Endodermal cell (in vitro differentiated cells): ENCODE measurements at regions not wholly inside any gene's neighbourhood (a gene's known extent, or its start where the extent isn't known, plus 50 kb on each side); places are given as distances from the start of the nearest gene placed in this dataset.

Experiments
- DNase-seq: peaks from one replicate; pipeline ENCODE4 v3.0.0-alpha.2; 2017
- H3K27ac ChIP-seq: 2 replicates; pipeline ENCODE4 v1.5.1; 2013; ENCODE audit warnings: mild to moderate bottlenecking, low read depth, low read length, moderate library complexity
- H3K27me3 ChIP-seq: 2 replicates; pipeline ENCODE4 v1.6.1; 2013; ENCODE audit warnings: mild to moderate bottlenecking, low read length, moderate library complexity; ENCODE audit not compliant: insufficient read depth, control insufficient read depth, poor library complexity, severe bottlenecking
- H3K36me3 ChIP-seq: 2 replicates; pipeline ENCODE4 v1.7.0; 2013; ENCODE audit warnings: mild to moderate bottlenecking, low read length, moderate library complexity; ENCODE audit not compliant: control insufficient read depth, insufficient read depth
- H3K4me1 ChIP-seq: one replicate; pipeline ENCODE4 v1.7.0; 2013; ENCODE audit warnings: low read length; ENCODE audit not compliant: control insufficient read depth, insufficient read depth
- H3K4me3 ChIP-seq: 2 replicates; pipeline ENCODE4 v1.5.1; 2013; ENCODE audit warnings: mild to moderate bottlenecking, low read length, moderate library complexity
- H3K9ac ChIP-seq: 2 replicates; pipeline ENCODE4 v1.6.1; 2013; ENCODE audit warnings: mild to moderate bottlenecking, low read length, moderate library complexity; ENCODE audit not compliant: poor library complexity, severe bottlenecking; ENCODE audit errors: extremely low read depth
- H3K9me3 ChIP-seq: 2 replicates; pipeline ENCODE4 v1.6.1; 2013; ENCODE audit warnings: mild to moderate bottlenecking, low read length, moderate library complexity; ENCODE audit not compliant: control insufficient read depth
- H3K27ac Mint-ChIP-seq: 2 replicates; pipeline ENCODE4 v1.8.0; 2020; ENCODE audit warnings: mixed read lengths
- H3K27me3 Mint-ChIP-seq: 2 replicates; pipeline ENCODE4 v1.8.0; 2021; ENCODE audit warnings: mild to moderate bottlenecking, mixed read lengths; ENCODE audit not compliant: insufficient read depth
- H3K36me3 Mint-ChIP-seq: 2 replicates; pipeline ENCODE4 v1.8.0; 2020; ENCODE audit warnings: low read depth, mixed read lengths
- H3K4me1 Mint-ChIP-seq: 2 replicates; pipeline ENCODE4 v1.8.0; 2020; ENCODE audit warnings: mixed read lengths
- H3K4me3 Mint-ChIP-seq: 2 replicates; pipeline ENCODE4 v1.8.0; 2020; ENCODE audit warnings: mild to moderate bottlenecking, moderate library complexity, mixed read lengths
- H3K9me3 Mint-ChIP-seq: 2 replicates; pipeline ENCODE4 v1.8.0; 2020; ENCODE audit warnings: mild to moderate bottlenecking, mixed read lengths
- CTCF ChIP-seq: fragments of 200-600 bp; sonication (generic); conservative IDR thresholded peaks from 2 replicates; pipeline ENCODE4 v1.5.0; 2021; ENCODE audit warnings: antibody characterized with exemption, mild to moderate bottlenecking
- WGBS, 2 experiments: methylation state at CpG; one replicate each; pipeline versions ENCODE4 v1.1.5 to v1.1.7; 2013; ENCODE audit warnings: missing lambda C conversion rate in 2 of 2, mixed read lengths in 1 of 2; ENCODE audit not compliant: insufficient coverage in 1 of 2, insufficient read length in 1 of 2; 5-methylcytosine and 5-hydroxymethylcytosine counted together

GRCh38 chr10:125449571-125449970 lies 233.4 kb downstream of the TEX36 start:
- Mint-ChIP-seq H3K9me3 (no peaks in the 10 kb centered on the region), H3K27ac (no peak overlapping the region), H3K4me1 (no peaks in the 10 kb centered on the region), H3K36me3 (no peaks in the 10 kb centered on the region), H3K4me3 (no peak overlapping the region), H3K27me3 (no peaks in the 10 kb centered on the region)
- no peaks in the 10 kb centered on the region for H3K9me3 ChIP-seq
- WGBS, 2 experiments = 94 to 95% methylated on average over 8 to 9 of the region's 9 CpGs
- DNase-seq = no peak
- no peak overlapping the region for H3K9ac ChIP-seq
- no peaks in the 10 kb centered on the region for H3K27me3 ChIP-seq
- no peaks in the 10 kb centered on the region for H3K4me1 ChIP-seq
- no peak overlapping the region for H3K27ac ChIP-seq
- TF ChIP-seq CTCF = no peak
- H3K36me3 ChIP-seq = no peaks in the 10 kb centered on the region
- H3K4me3 ChIP-seq = no peak overlapping the region

GRCh38 chr10:125448596-125448995 lies 234.4 kb downstream of the TEX36 start:
- H3K27ac Mint-ChIP-seq = no peak overlapping the region
- H3K27ac ChIP-seq = no peak overlapping the region
- no peaks in the 10 kb centered on the region for H3K4me1 ChIP-seq
- no peaks in the 10 kb centered on the region for H3K9me3 ChIP-seq
- 41% methylated on average over 5 of the region's 5 CpGs; no CpG with 5 or more reads in 1 of the 2 experiments for WGBS, 2 experiments
- TF ChIP-seq CTCF = peak; percentile 88
- no peaks in the 10 kb centered on the region for H3K27me3 Mint-ChIP-seq
- H3K27me3 ChIP-seq = no peaks in the 10 kb centered on the region
- H3K36me3 Mint-ChIP-seq = no peaks in the 10 kb centered on the region
- no peak overlapping the region for H3K4me3 Mint-ChIP-seq
- DNase-seq = peak; percentile 91
- no peaks in the 10 kb centered on the region for H3K36me3 ChIP-seq
- H3K9me3 Mint-ChIP-seq = no peaks in the 10 kb centered on the region
- H3K9ac ChIP-seq = no peak overlapping the region
- H3K4me1 Mint-ChIP-seq = no peaks in the 10 kb centered on the region
- H3K4me3 ChIP-seq = no peak overlapping the region

- no peak overlapping the region for H3K27ac ChIP-seq
- H3K36me3 ChIP-seq = no peaks in the 10 kb centered on the region
- H3K9me3 Mint-ChIP-seq = no peaks in the 10 kb centered on the region
- TF ChIP-seq CTCF = peak; percentile 38
- H3K27me3 Mint-ChIP-seq = no peaks in the 10 kb centered on the region
- no peaks in the 10 kb centered on the region for H3K9me3 ChIP-seq
- DNase-seq = no peak
- no peak overlapping the region for H3K9ac ChIP-seq
- no peak overlapping the region for H3K27ac Mint-ChIP-seq
- no peak overlapping the region for H3K4me3 Mint-ChIP-seq
- 84 to 90% methylated on average over 6 to 9 of the region's 9 CpGs for WGBS, 2 experiments
- H3K27me3 ChIP-seq = no peaks in the 10 kb centered on the region
- H3K4me3 ChIP-seq = no peak overlapping the region
- no peaks in the 10 kb centered on the region for H3K4me1 ChIP-seq
- no peaks in the 10 kb centered on the region for H3K36me3 Mint-ChIP-seq
- no peaks in the 10 kb centered on the region for H3K4me1 Mint-ChIP-seq
Observed at GRCh38 chr10:125444790-125445189, 238.2 kb downstream of the TEX36 start.
